GM19025 (cell line): ENCODE measurements at regions not wholly inside any gene's neighbourhood (a gene's known extent, or its start where the extent isn't known, plus 50 kb on each side); places are given as distances from the start of the nearest gene placed in this dataset.
"Not testable (repeated sequence)": the region's sequence is repeated elsewhere in the genome, so short reads cannot be mapped to it uniquely, and the experiment has no call there.

Experiments
- ATAC-seq: cut with Tn5 transposase; IDR thresholded peaks from one replicate; pipeline ENCODE4 v1.9.1; 2021; ENCODE audit warnings: mild to moderate bottlenecking, low read depth, moderate library complexity; ENCODE audit not compliant: unreplicated experiment

DNA sequence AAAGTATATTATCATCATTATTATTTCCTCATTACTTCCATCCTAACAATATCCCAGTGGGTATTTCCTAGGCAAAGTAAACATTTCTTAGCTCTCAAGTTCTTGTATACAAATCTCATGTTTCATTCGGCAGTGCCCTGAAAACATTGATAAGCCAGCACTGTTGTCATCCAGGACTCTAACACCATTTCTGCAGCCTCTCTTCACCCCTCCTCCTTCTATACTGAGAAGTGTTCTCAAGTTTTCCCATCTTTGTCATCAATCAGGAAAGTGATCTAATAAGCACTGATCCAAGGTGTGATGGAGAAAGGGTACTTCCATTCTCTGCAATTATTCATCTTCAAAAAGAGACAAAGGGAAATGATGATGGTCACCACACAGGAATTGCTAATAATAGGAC, 168.4 kb upstream of the CCDC54 start:
- ATAC-seq = no peak

DNA sequence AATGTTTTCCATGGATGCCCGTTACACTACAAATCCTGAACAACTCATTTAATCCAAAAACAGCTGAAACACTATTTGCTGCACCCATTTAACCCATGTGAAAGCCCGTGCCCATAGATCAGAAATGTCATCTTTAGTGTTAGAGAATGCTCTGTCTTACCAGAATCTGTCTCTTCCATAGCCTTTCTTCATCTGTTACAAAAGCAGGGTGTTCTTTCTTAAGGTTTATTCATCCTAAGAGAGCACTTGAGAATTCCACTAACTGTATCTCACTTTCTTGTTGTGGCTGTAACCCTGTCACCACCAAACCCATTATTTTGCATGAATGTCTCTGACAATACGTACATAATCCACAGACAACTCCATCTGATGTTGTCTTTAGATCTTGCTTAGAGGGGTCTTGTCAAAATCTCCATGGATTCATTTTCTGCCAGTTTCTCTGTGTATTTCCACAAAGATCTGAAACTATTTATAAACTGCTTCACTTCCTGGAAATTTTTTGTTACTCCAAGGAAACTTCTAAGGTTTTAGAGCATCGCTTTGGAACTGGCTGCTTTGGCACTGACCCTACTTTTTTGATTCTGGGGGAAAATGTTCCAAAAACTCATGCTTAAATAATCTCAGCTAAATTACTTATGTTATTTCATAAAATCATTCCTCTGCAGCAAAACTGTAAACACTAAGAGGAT, 167.8 kb upstream of the CCDC54 start:
- ATAC-seq = no peak

DNA sequence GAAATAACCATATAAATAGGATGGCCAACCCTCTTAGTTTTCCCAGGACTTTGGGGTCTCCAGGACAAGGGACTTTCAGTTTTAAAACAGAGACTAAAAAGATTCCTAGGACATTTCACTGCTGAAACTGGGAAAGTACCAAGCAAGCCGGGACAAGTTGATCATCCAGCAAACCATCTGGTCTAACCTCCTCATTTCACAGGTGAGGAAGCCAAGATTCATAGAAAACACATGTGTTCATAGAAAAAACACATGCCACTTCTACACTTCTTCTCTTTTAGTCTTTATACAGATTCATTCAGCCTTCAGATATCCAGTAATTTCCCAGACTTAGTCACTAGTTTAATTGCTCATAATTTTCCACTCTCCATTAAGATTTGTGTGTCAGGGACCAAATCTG, 165.6 kb upstream of the CCDC54 start:
- no peak for ATAC-seq

GRCh38 chr3:107212618-107213017, 164.6 kb upstream of the CCDC54 start:
- no peak for ATAC-seq

DNA sequence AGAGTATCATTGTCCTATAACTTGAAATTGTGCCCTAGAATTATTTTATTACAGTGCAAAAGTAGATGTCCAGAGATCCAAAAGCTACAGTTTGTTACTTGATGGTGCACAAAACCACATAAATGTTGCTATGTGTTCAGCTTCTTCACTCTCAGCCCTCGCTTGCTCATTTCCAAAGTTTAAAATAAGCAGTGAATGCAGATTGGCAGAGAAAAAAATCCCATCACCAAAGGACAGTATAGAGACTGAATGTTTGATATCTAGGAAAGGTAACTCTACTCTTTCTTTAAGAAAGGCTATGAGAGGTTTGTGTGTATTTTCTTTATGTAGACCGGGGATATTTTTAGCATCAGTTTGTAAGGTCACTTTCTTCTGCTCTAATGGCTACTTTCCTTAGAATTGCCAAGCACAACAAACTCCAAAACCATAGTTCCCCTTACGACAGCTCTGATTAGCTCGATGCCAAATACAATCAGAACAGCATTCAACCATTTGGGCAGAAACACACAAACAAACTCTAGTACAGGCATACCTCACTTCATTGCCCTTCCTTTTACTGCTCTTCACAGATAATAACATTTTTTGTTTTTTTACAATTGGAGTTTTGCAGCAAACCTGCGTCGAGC, 164.1 kb upstream of the CCDC54 start:
- no peak for ATAC-seq

DNA sequence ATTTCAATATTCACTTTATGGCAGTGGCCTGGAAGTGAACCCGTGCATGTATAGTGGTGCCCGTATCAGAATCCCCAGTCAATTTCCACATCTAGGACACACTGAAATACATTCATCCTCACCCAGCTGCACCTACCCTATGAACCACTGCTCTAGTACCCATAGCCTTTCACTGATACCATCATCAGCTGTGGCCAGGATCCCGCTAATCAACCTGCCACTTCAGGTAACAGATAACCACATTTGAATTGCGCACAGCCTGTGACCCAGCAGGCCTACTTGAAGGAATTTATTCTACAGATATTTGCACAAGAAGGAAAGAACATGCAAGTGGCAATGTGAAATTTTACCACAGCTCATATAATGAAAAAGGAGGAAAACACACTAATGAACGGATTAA, 161.0 kb upstream of the CCDC54 start:
- ATAC-seq = no peak

GRCh38 chr3:107216711-107217110, 160.5 kb upstream of the CCDC54 start:
- ATAC-seq = no peak

DNA sequence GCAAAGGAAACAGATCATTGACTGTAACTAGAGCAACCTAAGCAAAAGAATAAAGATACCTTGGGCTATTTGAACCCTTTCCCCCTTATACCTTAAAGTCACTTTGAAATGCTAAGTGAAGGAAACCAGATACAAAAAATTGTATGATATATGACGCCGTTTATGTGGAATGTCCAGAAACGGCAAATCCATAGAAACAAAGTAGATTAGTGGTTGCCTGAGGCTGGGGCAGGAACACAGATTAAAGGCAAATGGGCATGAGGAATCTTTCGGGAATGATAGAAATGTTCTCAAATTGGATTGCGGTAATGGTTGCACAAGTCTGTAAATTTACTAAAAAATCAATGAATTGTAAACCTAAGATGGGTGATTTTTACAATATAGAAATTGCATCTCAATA, 160.1 kb upstream of the CCDC54 start:
- ATAC-seq = no peak

GRCh38 chr3:107218864-107219269, 158.4 kb upstream of the CCDC54 start:
- no peak for ATAC-seq

- ATAC-seq = no peak
Observed at GRCh38 chr3:107220538-107220937, 156.7 kb upstream of the CCDC54 start.

GRCh38 chr3:107221856-107222255, 155.4 kb upstream of the CCDC54 start:
- no peak for ATAC-seq

DNA sequence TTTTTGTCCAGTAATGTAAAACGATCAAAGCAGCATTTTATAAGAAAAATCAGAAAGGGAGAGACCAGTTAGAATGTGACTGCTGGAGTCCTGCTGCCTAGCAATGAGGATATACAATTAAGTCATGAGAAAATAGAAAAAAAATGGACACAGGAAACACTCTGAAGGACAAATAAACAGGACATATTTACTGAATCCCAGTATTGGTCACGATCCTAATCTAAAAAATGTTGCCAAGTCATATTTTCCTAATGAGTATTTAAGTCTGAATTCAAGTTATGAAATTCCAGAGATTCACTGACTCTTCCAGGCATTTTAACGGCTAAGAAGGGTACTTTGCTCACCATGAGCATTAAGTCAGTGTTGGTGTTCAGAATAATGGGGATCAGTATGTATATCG, 154.3 kb upstream of the CCDC54 start:
- no peak for ATAC-seq

- no peak for ATAC-seq
Observed at GRCh38 chr3:107224026-107224596, 153.1 kb upstream of the CCDC54 start.

DNA sequence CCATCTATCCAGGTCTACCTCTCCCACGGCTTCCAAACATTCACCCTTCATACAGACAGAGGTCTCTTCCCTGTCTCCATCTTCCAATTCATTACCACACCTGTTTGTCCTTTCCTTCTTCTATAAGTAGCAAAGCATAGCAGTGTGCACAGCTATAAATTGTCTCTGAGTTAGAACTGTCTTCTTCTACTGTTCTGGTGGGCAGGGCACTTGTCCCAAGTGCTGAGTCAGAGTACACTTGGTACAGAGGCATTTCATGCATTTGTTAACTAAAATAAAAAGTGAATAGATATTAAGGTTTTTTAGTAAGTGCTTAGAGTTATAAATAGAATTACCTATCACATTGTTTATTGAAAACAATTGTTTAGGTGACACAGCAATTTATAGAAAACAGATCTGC, 150.1 kb upstream of the CCDC54 start:
- ATAC-seq = no peak

GRCh38 chr3:107233877-107234276, 143.4 kb upstream of the CCDC54 start:
- not testable (repeated sequence) for ATAC-seq

DNA sequence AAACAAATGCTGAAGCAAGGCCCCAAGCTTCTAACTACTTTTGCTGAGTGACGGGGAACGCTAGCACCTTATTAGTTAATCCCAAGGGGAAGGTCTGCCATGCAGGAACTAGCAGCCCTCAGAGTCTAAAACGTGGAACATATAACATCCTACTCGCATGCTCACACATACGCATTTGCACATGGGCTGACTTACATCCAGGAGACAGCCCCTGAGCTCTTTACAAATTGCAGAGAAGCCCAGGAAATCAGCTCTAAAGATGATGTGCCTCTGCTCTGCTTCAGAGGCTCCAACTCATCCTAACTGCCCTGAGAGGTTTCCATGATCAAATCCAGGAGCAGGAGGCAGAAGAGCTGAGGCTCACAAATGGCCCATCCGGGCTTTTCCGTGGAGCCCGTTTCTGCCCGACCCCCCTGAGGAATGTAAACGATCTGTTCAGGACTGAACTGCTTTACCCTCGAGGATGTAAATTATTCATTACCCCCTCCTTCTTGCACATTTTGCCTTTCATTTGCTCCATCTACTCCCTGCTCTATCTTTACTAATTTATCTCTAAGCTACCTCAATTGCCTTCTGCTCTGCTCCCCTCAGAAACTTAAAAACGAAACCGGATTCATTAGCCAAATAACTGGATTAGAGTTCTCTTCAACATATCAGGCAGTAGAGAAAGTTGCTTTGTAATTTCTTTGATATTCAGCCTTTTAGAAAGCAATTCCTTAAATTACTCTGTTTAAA, 141.9 kb upstream of the CCDC54 start:
- ATAC-seq = no peak

DNA sequence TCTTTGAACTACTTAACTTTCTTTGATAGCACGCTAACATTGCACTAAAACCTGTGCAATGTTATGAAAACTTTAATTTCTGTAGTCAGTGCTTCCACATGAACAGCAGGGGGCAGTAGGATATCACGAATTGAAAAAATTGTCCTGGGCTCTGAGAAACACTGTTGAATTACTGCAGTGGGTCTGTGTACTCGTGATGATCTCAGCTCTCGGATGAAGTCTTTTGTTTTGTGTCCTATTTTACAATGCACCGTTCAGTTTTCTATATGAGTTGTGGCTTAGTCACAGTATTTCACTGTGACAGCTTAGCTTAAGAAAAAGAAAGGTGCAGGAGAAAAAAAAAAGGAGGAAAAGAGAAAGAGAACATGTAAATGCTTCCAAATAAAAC, 141.3 kb upstream of the CCDC54 start:
- ATAC-seq = no peak

DNA sequence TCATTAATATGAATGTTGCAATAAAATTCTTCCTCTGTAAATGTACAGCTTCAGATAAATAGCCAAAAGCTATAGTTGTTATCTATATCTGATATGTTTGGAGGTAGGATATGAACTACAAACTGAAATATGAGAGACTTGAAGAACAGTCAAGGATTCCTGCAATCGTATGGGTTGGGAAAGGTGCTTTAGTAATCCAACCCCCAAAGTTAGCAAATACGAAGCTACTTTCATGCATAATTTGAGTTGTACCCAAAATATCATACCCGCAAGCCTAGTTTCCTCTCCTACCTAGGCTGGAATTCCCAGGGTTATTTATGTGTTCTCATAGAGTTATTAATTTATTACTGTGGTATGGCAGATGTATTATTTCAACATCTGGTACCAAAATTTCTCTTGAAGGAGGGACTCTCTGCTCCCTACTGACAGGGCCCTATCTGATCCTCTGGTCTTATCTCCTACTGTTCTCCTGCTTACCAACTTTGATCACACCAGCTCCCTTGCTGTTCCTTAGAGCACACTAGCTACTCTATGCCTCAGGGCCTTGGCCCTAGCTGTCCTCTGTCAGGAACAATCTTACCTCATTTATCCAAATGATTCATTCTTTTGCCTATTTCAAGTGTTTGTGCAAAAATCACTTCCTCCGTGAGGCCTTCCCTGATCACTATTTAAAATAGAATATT, 140.4 kb upstream of the CCDC54 start:
- ATAC-seq = no peak

GRCh38 chr3:107238787-107239186, 138.5 kb upstream of the CCDC54 start:
- no peak for ATAC-seq

DNA sequence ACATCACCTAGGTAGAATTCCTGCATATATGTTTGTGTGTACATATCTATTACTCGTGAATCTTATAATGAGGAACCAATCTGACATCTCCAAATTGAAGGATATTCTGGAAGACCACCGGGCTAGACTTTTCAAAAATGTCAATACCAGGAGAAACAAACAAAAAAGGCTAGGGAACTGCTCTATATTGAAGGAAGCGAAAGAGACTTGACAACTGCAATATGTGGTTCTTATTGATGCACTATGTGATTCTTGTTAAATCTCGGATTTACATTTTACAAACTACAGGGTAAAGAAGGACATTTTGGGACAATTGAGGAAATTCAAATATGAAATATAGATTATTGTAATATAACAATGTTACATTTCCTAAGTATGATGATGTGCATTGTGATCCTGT, 137.5 kb upstream of the CCDC54 start:
- ATAC-seq = no peak
